ENCODE measurements at regions not wholly inside any gene's neighbourhood (a gene's known extent, or its start where the extent isn't known, plus 50 kb on each side); places are given as distances from the start of the nearest gene placed in this dataset.

DNA sequence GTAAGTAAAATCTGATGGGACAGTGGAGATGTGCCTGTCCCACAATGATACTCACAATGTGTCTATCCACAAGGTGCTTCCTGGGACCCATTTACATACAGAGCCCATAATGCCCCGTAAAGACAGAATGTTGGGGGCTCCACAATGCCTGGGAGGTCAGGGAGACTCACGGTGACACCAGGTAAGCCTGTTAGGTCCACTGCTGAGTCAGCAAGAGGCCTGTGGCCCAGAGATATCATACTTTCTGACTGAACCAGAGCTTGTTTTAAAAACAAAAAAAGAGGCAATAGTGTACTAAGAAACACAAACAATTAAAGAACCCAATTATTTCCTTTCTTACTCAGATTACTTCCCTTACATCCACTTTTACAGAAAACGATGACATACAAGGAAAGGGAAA, 771.1 kb upstream of the ID2 start:
- Histone ChIP-seq H3K27ac (ENCODE audit: low read depth, low read length, poor library complexity, severe bottlenecking) (no peak overlapping the region), H3K4me3 (ENCODE audit: low read depth, low read length, poor library complexity, severe bottlenecking) (no peak overlapping the region), H3K36me3 (ENCODE audit: insufficient read depth, low read length, poor library complexity, severe bottlenecking) (no peaks in the 10 kb centered on the region), H3K27me3 (replicated peaks; ENCODE audit: insufficient read depth, low read depth, low read length, poor library complexity) (no peaks in the 10 kb centered on the region), H3K4me1 (ENCODE audit: insufficient read depth, low read length, poor library complexity, severe bottlenecking) (no peaks in the 10 kb centered on the region), H3K9me3 (ENCODE audit: low read depth, low read length, poor library complexity, severe bottlenecking) (no peaks in the 10 kb centered on the region)
- no peak for DNase-seq (ENCODE audit: low spot score)
- no TSS peak for BruUV-seq (replicated peaks)
- ChIA-PET CTCF (no interaction called here), POLR2A (ENCODE audit: low non-redundant PET) (no interaction called here)
- intact Hi-C loops (cut with micrococcal nuclease; ENCODE audit: unreplicated experiment): no loop called here
- no peak for TF ChIP-seq EZH2 (IDR thresholded peaks at IDR 0.05; ENCODE audit: borderline replicate concordance, low read depth, low read length, poor library complexity, severe bottlenecking)
- TF ChIP-seq, protein P1, sequence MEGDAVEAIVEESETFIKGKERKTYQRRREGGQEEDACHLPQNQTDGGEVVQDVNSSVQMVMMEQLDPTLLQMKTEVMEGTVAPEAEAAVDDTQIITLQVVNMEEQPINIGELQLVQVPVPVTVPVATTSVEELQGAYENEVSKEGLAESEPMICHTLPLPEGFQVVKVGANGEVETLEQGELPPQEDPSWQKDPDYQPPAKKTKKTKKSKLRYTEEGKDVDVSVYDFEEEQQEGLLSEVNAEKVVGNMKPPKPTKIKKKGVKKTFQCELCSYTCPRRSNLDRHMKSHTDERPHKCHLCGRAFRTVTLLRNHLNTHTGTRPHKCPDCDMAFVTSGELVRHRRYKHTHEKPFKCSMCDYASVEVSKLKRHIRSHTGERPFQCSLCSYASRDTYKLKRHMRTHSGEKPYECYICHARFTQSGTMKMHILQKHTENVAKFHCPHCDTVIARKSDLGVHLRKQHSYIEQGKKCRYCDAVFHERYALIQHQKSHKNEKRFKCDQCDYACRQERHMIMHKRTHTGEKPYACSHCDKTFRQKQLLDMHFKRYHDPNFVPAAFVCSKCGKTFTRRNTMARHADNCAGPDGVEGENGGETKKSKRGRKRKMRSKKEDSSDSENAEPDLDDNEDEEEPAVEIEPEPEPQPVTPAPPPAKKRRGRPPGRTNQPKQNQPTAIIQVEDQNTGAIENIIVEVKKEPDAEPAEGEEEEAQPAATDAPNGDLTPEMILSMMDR (conservative IDR thresholded peaks at IDR 0.05; ENCODE audit: low read depth, low read length): no peak

DNA sequence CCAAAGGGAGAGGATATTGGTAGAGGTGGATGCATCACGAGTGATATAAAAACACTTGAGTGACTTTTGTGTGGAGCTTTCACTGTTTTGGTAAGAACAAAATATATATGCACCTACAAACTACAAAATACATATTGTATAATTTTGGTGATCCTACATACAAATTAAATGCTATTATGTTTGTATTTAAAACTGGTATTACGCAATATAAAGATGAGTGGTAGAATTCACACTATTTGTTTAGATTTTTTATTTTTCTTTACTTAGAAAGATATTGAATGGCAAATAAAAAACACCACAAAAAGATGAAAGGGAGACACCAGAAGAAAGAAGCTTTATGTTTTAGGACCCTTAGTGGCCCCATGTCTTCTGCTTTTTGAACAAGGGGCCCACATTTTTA, 770.7 kb upstream of the ID2 start:
- no peak for DNase-seq (ENCODE audit: low spot score)
- POLR2A ChIA-PET (ENCODE audit: low non-redundant PET): no interaction called here
- Histone ChIP-seq H3K4me3 (ENCODE audit: low read depth, low read length, poor library complexity, severe bottlenecking) (no peak overlapping the region), H3K4me1 (ENCODE audit: insufficient read depth, low read length, poor library complexity, severe bottlenecking) (no peaks in the 10 kb centered on the region), H3K27ac (ENCODE audit: low read depth, low read length, poor library complexity, severe bottlenecking) (no peak overlapping the region), H3K9me3 (ENCODE audit: low read depth, low read length, poor library complexity, severe bottlenecking) (no peaks in the 10 kb centered on the region), H3K27me3 (replicated peaks; ENCODE audit: insufficient read depth, low read depth, low read length, poor library complexity) (no peaks in the 10 kb centered on the region), H3K36me3 (ENCODE audit: insufficient read depth, low read length, poor library complexity, severe bottlenecking) (no peaks in the 10 kb centered on the region)
- intact Hi-C loops (cut with micrococcal nuclease; ENCODE audit: unreplicated experiment): no loop called here
- no peak for TF ChIP-seq EZH2 (IDR thresholded peaks at IDR 0.05; ENCODE audit: borderline replicate concordance, low read depth, low read length, poor library complexity, severe bottlenecking)
- TF ChIP-seq, protein P1 (conservative IDR thresholded peaks at IDR 0.05; ENCODE audit: low read depth, low read length): no peak
- no TSS peak for BruUV-seq (replicated peaks)
- CTCF ChIA-PET: no interaction called here

DNA sequence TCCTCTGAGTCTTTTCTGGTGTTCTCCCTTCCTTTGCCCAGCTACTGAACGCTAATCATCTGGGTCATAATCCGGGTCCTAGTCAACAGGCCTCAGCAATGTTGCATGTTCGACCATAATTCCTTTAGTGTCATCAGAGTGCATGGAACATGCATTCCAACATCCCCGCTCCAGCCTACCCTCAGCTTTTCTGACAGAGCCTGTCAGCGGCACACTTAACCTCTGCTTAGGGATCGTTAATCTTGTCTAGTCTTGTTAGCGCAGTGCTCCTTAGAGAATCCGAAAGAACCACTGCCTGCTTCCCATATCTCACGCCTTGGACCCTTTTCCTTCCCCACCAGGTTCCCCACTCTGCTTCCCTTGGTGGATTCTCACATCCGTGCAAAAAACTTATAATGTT, 767.9 kb upstream of the ID2 start:
- no peak for TF ChIP-seq EZH2 (IDR thresholded peaks at IDR 0.05; ENCODE audit: borderline replicate concordance, low read depth, low read length, poor library complexity, severe bottlenecking)
- TF ChIP-seq, protein P1 (conservative IDR thresholded peaks at IDR 0.05; ENCODE audit: low read depth, low read length): no peak
- no peaks in the 10 kb centered on the region for H3K4me1 ChIP-seq (ENCODE audit: insufficient read depth, low read length, poor library complexity, severe bottlenecking)
- BruUV-seq (replicated peaks): no TSS peak
- POLR2A ChIA-PET (ENCODE audit: low non-redundant PET): no interaction called here
- no peak overlapping the region for H3K27ac ChIP-seq (ENCODE audit: low read depth, low read length, poor library complexity, severe bottlenecking)
- H3K36me3 ChIP-seq (ENCODE audit: insufficient read depth, low read length, poor library complexity, severe bottlenecking): no peaks in the 10 kb centered on the region
- CTCF ChIA-PET: no interaction called here
- H3K4me3 ChIP-seq (ENCODE audit: low read depth, low read length, poor library complexity, severe bottlenecking): no peak overlapping the region
- DNase-seq (ENCODE audit: low spot score): no peak
- intact Hi-C loops (cut with micrococcal nuclease; ENCODE audit: unreplicated experiment): no loop called here
- no peaks in the 10 kb centered on the region for H3K27me3 ChIP-seq (replicated peaks; ENCODE audit: insufficient read depth, low read depth, low read length, poor library complexity)
- H3K9me3 ChIP-seq (ENCODE audit: low read depth, low read length, poor library complexity, severe bottlenecking): no peaks in the 10 kb centered on the region
